GM19025 (cell line): ENCODE measurements at regions not wholly inside any gene's neighbourhood (a gene's known extent, or its start where the extent isn't known, plus 50 kb on each side); places are given as distances from the start of the nearest gene placed in this dataset.

Experiments used
- ATAC-seq: cut with Tn5 transposase; IDR thresholded peaks from one replicate; pipeline ENCODE4 v1.9.1; 2021; ENCODE audit warnings: mild to moderate bottlenecking, low read depth, moderate library complexity; ENCODE audit not compliant: unreplicated experiment

DNA sequence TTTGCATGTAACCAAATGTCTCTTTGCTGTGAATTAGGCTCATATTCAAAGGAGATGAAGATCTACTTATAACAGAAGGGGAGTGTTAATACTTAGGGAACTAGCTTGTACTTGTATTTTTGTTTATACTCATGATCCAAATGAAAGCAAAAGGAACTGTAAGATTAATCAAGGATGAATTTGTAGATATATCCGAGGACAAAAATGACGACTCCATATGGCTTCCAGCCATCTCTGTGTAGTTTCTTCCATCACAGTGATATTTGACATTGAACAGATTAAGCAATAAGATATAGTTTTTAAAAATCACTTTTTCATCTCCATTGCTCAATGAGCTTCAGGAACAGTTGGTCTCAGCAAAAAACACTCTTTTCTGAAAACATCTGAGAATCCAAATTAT lies 257.4 kb upstream of the CAMK1G start:
- ATAC-seq, result no peak

DNA sequence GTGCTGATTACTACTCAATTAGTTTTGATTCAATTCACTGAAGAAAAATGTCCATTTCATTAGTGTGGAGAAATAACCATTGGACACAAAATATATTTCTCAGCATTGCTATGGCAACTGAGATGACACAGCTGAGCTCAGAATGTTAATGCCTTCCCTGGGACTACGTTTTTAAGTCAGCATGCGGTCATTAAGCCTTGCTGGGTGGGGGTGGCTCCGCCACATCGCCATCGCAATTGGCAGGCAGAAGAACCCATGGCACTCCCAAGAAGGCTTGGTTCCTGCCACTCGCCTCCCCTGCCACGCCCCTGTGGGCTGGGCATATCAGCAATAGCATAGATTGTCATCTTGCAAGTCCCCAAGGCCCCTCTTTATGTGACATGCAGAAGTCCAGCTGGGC lies 256.7 kb upstream of the CAMK1G start:
- no peak for ATAC-seq

DNA sequence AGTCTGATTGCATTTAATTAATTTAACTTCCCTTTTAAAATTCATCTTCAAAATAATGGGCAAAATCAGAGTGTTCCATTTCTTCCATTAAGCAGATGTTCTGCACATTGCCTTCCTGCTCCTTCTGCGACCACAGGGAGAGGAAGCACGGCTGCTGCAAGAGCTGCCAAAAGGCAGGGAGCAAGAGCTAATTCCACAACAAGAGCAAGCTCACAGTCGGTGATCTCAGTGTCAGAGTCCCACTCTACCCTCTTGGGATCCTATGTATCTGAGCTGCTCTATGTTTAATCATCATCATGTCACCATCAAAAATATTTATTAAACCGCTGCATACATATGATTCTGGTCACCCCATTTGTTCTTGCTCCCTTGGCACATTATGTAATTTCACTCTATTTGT lies 255.3 kb upstream of the CAMK1G start:
- no peak for ATAC-seq

DNA sequence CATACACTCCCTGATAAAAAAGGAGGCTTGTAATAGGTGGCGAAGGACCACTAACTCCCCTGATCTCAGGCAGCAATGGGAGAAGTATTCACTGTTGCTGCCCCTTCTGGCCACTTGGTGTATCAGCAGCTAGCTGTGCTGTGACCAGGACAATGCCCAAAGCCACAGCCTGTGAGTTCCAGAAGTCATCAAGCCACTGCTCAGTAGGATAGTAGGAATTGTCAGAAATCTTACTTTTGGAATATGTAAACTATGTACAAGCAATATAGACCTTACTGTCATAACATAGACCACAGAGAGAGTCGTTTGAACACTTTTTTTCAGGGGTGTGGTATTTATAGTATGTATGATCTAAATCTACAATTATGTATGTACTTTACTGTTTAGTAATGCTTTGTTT lies 248.3 kb upstream of the CAMK1G start:
- ATAC-seq, result no peak

DNA sequence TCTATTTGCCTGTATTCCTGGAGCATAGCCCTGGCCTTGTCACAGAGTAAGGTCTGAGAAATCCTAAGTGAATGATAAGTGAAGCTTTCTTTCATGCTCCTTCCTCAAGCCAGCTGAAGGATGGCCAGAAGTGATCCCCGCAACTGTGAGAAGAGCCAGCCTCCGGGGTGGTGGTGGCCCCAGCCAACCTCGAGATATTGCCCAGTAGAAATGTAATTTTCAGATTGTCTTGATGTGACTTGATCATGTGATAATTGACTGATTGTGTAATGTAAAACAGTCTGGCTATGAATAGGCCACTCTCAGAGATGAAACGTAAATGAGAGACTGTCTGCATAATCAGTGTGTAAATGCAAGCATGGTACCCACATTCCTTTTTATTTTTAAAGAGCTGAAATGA lies 242.4 kb upstream of the CAMK1G start:
- no peak for ATAC-seq

DNA sequence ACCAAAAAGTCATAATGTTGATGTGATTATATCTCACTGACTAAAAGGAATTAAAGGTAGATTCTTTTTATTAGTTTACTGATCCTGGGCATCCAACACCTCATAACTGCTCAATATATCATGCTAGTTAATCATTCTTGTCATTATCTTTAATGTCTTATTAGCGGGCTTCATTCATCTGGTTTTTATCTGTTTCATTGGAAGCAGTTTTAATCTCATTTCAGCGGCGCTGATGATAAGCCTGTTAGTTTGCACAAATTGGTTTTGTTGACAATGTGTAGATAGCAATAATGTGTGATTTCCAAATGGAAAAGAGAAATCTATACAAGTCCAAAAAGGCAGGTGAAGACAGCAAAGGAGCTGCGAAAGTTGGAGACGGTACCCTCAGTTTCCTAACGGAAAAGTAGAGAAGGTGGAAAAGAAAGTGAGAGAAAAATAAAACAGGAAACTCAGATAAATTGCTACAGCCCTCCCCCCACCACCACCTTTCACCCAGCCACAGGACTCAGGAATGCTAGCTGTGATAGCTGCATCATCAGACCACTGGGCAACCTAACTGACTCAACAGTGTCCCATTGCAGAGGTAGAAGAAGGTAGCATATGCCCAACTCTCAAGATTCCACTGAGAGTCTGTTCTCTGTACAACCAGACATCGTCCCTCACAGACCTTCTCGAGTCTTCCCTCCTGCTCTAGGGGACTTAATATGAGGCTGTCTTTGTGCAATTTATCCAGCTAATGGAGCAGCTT lies 241.7 kb upstream of the CAMK1G start:
- ATAC-seq, result no peak

DNA sequence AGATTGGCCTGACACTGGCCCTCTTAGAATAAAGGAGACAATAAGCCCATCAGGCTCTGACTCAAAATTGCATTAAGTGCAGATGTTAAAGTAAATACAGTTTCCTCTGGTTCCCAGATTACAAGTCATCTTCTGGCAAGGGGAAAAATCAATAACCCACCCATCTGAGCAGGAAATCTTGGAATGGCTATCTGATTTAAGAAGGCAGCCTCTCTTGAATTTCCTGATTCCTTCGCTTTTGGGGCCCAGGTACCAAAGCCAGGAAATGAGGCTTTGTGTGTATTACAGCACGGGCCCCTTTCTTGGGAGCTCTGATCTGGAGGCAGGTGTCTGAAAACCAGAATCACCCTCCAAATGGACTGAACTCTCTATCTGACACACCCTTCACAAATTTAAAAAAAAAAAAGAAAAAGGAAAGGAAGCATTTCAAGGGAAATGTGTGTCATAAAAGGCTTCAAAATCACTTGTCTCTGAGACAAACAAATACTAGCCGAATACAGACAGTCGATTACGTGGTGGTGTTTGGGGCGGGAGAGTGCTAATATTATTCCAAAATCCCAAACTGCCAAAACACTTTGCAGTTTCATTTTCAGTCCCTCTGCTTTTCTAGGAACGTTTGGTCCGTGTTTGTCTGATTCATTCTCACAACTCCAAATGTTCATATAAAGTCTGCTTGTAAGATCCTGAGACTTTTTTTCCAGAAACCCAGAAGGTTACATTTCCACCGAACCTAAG lies 240.9 kb upstream of the CAMK1G start:
- ATAC-seq, result no peak

DNA sequence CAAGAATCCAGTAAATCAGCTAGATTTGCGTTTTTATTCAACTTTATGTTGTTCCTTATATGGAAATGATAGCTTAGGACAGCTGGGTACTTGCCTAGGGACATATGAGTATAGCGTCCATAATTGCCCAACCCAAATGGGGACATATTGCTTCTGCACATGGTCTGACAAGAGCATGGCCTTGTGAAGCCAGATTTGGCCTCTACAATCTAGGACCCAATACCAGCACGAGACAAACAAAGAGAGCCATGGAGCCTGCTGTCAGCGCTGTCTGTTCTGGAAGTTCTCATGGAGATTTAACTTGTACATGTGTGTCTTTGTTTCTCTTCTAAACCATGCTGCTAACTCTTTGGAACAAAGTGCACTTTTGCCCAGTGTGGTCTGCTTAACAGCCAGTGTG lies 240.0 kb upstream of the CAMK1G start:
- no peak for ATAC-seq

DNA sequence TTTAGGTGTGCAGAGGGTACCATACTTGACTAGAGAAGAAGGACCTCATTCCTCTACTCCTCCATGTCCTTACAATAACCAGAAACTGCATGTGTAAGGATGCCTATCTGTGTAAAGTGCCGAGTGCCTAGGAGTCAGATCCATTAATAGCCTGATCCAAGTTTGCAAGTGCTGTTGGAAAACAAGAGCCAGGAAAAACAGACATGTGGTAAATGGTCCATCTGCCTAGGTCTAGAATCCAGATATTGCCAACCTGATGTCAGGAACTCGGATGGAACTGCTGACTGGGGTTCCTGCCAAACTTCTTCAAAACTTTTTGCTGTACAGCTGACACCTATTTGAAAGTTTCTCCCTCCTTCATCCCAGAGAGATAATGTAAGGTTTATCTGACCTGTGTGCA lies 239.4 kb upstream of the CAMK1G start:
- ATAC-seq, result no peak

DNA sequence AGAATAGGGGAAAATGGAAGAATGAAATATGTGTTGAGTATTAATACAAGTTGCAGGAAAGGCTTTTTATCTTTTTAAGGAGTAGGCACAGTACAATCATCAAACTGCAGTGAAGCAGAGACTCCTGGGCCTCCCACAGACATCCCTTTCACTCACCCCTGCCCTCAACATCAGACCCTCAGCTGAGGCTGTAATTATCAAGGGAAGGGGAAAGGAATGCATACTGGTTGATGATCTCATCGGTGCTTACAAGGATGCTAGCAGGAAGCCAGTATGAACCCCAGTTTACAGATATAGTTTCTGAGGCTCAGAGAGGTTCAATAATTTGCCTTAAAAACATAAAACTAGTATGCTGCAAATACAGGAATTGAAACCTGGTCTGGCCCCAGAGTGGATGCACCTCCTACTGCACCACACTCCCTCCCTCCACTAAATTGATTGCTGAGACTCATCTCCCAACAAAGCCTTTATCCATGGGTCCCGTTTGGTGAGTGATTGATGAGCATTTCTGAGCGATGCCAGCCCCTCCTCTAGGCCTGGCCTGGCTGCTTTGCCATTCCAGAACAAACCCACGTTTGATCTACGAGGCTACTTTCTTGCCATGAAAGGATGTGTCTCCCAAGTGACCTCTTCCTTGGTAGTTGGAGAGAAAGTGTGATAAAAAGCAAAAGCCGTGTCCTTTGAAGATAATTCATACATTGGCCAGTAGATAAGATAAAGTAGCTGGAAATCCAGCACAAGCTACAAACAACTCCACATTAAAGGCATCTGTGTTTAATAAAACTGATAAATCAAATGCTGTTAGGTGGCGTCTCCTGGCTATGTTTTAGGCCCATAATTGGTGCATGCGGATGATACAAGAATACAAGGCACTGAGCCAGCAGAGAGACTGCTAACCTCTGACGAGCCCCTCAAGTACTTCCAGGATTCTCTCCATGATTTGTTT lies 233.9 kb upstream of the CAMK1G start:
- ATAC-seq, result no peak

DNA sequence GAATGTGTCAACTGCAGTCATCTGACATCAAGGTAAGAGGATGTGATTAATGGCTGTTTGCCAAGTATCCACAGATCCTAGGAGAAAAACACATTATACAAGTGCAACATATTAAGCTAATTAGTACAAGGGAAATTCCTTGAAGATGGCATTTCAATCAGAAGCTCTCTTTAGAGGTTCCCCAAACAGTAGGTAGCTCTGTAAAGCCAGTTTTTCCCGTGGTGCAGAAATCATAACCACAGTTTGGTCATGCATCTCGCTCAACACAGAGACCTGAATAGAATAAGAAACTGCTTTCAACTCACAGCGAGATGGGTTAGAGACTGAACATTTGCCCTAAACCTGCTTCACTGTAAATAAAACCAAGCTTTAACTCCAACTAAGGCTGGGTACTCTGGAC lies 230.5 kb upstream of the CAMK1G start:
- no peak for ATAC-seq

DNA sequence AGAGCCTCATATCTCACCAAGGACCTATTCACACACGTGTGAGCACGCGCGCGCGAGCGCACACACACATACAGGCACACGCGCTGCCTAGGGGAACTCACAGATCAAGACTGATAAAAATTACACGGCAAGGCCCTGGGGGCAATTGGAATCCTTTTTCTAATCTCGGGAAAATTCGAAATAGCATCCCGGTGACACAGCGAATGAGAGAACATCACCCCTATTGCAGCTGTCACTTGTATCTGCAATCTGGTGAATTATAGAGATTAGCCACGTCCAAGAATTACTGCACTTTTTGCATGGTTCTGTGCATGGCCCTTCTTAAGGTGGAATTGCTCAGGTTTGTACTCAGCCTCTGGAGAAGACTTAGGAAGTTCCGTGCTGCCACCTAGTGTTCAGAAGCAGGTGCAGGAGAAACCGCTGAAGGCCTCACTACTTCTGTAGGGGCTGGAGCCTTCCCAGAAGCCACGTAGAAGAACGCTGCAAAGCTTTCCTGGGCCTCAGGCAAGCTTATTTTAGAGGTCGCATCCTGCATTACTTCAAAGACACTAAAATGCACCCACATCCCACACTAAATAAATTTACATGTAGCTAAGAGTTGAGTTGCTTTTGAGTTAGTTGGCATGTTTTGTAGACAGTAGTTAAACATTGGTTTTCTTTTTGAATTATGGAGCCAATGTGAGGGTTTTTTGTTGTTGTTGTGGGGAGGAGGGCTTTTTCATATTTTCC lies 229.2 kb upstream of the CAMK1G start:
- ATAC-seq, result no peak

DNA sequence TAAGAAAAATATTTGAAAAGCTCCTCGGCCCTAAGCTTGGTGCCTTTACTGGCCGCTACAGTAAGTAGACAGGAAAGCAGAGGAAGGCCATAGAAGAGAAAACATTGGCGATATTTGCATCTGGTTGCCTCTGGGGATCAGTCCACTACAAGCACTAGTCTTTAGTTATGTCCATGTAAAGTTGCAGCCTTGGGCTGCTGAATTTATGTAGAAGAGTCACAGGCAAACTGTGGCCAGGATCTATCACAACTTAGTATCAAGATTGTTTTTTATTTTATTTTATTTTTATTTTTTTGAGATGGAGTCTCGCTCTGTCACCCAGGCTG lies 228.7 kb upstream of the CAMK1G start:
- ATAC-seq, result no peak

DNA sequence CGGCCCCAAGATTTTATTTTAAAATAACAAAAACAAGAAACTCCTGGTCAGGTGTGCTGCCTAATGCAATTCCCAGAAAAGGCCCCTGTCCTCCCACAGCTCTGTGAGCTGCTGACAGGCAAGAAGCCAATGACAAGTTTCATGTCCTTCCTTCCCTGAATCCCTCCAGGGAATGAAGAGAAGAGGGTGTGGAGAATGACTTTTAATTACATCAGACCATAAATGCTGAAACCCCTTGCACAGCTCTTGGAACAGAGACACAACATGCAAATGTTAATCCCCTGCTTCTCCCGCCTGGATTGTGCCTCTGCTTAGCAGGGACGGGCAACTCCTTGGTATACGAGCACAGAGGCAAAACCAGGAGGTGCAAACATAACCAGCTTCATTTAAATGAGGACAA lies 228.1 kb upstream of the CAMK1G start:
- ATAC-seq, result no peak

DNA sequence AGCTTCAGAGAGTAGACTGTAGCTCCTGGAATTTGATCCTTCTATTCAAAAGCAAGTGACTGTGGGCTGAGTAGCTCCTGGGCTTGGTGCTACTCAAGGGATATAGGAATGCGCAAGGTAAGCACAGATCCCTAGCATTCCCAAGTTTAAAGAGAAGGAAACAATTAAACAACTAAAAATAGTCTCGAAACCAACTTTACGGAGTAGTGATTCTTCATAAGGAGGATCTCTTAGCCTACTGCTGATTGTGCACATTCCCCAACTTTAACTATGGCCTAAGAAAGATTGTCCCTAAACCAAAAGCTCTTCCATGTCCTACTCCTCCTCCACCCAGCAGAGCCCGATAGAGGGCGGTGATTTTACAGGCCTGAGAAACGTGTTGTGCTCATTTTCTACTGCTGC lies 226.5 kb upstream of the CAMK1G start:
- no peak for ATAC-seq

DNA sequence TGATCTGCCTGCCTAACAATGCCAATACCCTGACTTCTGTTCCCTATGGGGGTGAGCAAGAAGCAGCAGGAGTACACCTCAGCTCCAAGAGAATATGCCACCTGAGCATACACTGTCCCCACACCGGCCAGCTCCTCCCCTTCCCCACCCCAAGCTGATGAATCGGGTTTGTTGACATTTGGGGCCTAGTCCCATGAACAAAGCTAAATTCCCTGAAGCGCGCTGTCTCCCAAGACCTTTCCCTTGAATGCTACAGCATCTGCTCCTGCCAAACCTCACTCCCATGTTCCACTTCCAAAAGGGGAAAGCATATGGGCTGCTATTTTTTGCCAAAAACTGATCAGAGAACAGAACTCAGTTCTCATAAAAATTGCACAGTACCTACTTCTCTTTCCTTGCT lies 220.4 kb upstream of the CAMK1G start:
- ATAC-seq, result no peak

DNA sequence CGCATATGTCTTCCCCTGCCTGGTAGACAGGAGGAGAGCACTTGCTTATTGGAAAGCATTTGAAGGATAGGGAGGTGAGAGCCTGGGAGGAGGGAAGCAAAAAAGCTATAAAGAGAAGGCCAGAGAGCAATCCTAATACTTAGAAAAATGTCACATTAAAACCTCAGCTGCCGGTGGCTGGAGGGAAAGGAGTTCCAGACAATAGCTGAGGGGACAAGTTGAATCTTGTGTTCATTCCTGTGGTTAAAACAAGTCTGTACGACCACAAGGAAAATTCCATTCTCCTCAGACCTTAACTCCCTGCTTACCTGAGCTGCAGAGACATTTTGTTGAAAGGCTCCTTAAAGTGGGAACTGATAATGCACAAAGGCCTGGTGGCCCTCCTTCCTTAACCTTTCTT lies 218.8 kb upstream of the CAMK1G start:
- no peak for ATAC-seq

DNA sequence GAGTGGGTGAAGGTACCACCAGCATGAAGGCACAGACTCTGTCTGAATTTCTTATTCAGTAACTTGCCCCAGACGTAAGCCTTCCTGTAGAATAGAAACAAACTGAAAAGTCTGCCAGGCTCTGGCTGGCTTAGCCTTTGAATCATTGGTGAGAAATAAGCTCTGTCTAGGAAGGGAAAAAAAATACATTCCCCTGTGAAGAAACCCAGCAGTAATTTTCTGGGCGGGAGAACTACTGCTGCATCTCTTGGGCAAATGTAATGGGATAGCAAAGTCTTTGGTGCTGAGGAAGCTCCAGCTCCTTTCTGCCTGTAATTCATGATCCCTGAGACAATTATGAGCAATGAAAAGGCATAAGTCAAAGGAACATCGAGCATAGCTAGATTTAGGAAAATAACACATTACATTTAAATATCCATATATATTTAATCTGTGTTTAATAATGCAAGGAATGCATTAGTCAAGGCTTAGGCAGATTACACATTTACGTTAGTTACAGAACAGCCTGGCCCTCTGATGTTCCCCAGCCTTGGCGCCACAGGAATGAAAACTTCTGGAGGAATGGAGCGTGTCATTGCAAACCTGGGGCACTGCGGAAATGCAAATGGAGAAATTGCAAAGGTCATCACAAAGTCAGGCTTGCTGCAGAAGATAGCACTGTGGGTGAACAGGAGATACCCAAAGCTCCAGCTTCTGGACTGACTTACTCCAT lies 216.3 kb upstream of the CAMK1G start:
- no peak for ATAC-seq

DNA sequence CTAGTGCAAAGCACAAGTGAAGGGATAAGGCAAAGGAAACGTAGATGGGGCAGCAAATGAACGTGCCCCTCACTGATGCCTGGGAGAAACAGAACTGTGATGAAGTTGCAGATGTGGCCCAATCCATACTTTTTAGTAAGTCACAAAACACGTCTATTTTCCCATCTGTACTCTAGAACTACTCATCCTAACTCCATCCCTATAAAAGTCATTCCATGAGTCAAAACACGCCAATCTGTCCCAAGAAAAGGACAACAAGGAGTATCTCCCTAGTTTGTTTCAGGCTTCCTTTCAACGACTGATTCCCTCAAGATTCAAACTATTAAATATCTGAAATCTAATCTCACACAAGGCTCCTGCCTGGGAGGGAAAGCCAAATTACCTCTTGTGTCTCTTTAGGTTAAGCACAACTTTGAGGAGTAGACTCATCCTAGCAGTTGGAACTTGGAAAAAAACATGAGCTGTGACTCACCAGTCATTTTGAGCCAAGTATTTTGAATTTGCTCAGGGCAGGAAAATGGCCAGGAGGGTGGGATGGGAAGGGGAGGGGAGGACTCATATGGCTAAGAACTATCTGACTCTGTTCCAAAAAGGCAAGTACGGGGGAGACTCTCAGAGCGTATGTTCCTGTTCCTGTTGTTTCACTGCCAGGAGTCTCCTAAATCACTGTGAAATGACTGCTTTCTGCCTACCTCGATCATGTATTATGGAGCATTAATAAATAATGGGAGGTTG lies 214.5 kb upstream of the CAMK1G start:
- ATAC-seq, result no peak
